Natural killer cell treated with Interleukin-12 subunit alpha and Interleukin-12 subunit beta and Interleukin-15 and Interleukin-18, amount 100 ng/mL, for 72 hours (primary cell): ENCODE measurements at regions not wholly inside any gene's neighbourhood (a gene's known extent, or its start where the extent isn't known, plus 50 kb on each side); places are given as distances from the start of the nearest gene placed in this dataset.

Experiments used
- ATAC-seq, 2 donors: fragments of 150-1000 bp; cut with Tn5 transposase in 1 of 2; sonication (Bioruptor Pico), chemical (Tn5 transposase) in 1 of 2; 2 replicates each; pipeline ENCODE4 v1.10.0; 2021
- DNase-seq: peaks from one replicate; pipeline ENCODE4 v3.0.0; 2022; ENCODE audit warnings: low spot score
- H3K27ac Mint-ChIP-seq, 2 donors: 1 replicate in 1 of 2; 2 replicates in 1 of 2; pipeline ENCODE4 v1.8.0; 2022; ENCODE audit warnings: mixed read lengths in 2 of 2, mild to moderate bottlenecking in 1 of 2, moderate library complexity in 1 of 2
- H3K27me3 Mint-ChIP-seq, 2 donors: 1 replicate in 1 of 2; 2 replicates in 1 of 2; pipeline ENCODE4 v1.8.0; 2022; ENCODE audit warnings: mixed read lengths in 2 of 2
- H3K36me3 Mint-ChIP-seq: one replicate; pipeline ENCODE4 v1.8.0; 2022; ENCODE audit warnings: mixed read lengths
- H3K4me1 Mint-ChIP-seq, 2 donors: 1 replicate in 1 of 2; 2 replicates in 1 of 2; pipeline ENCODE4 v1.8.0; 2022; ENCODE audit warnings: low read depth in 2 of 2, mixed read lengths in 2 of 2, mild to moderate bottlenecking in 1 of 2
- H3K4me3 Mint-ChIP-seq: one replicate; pipeline ENCODE4 v1.8.0; 2022; ENCODE audit warnings: mixed read lengths
- H3K9me3 Mint-ChIP-seq: 2 replicates; pipeline ENCODE4 v1.8.0; 2022; ENCODE audit warnings: mixed read lengths

DNA sequence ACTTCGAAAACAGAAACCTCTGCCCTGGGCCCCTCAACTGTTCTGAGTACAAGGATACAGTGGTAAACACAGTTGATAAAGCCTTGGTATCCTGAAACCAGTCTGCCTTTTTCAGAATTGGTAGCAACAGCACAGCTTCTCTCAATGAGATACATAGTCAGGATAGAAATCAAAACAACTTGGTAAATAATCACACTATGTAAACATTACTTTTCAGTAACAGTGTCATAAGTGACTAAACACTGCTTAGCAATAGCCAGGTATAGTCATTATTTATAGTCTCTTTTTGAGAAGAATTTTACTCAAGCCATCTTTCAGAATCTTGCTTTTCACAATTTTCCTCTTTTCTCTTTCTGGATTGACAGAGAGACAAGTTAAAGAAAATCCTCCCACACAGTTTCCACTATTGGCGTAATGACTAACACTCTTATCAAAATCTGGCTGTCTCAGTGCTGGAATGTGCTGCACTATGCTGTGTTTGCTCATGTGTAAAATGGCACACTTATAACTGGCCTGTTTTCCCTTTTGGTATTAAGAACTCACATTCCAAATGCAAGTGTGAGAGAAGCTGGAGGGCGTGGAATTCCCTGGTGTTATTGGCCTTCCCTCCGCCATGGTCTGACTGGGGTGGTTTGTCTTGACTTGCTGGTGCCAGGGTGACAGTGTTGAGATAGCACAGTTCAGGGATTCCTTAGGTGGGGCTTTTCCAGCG, 368.8 kb downstream of the TDRD3 start:
- H3K4me1 Mint-ChIP-seq, result no peaks in the 10 kb centered on the region
- ATAC-seq (no peak), DNase-seq (no peak)
- H3K27me3 Mint-ChIP-seq, result no peaks in the 10 kb centered on the region
- H3K9me3 Mint-ChIP-seq, result peaks cover 32% of the 10 kb centered on the region
- H3K4me3 Mint-ChIP-seq, result no peak overlapping the region
- peaks cover 7% of the 10 kb centered on the region for H3K36me3 Mint-ChIP-seq
- no peak overlapping the region for H3K27ac Mint-ChIP-seq

DNA sequence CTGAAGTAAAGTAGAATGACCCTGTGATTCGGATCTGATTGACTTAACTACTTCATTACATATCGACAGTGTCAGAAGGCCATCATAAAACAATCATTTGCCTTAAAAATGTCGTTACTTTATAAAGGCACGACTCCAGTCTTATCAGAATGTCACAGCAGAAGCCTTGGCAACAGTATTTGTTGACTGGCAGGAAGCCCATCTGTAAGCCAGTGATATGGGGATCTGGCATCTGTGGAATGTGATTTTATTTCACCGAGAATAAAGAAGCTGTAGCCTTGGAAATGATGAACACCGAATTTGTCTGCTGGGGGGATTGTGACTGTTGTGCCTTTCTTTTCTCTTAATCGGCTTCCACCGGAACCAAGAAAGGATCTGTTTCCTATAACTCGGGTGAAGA, 362.5 kb downstream of the TDRD3 start:
- H3K9me3 Mint-ChIP-seq, result peaks cover 37% of the 10 kb centered on the region
- no peak for DNase-seq
- H3K27ac Mint-ChIP-seq, result no peak overlapping the region
- no peak overlapping the region for H3K4me3 Mint-ChIP-seq
- no peaks in the 10 kb centered on the region for H3K4me1 Mint-ChIP-seq
- H3K27me3 Mint-ChIP-seq, result no peaks in the 10 kb centered on the region
- ATAC-seq, result no peak
- H3K36me3 Mint-ChIP-seq, result no peaks in the 10 kb centered on the region

DNA sequence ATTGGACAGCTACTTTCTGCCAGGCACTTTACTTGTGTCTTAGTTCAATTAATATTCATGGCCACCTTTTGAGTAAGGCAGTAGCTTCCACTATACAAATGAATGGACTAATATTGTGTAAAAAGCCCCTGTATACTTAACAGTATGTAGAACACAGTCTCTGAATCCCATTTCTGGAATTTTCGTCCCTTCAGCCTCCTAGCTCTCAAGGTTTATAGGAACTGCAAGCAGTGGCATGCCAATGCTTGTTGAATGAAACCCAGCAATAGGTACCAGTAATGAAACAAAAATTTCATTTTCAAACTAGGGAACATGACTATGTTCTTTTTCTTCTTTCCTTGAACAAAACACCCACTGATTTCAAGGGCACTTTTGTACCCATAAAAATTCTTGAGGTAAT, 361.6 kb downstream of the TDRD3 start:
- Mint-ChIP-seq H3K27ac (no peak overlapping the region), H3K27me3 (no peaks in the 10 kb centered on the region)
- no peak for ATAC-seq

DNA sequence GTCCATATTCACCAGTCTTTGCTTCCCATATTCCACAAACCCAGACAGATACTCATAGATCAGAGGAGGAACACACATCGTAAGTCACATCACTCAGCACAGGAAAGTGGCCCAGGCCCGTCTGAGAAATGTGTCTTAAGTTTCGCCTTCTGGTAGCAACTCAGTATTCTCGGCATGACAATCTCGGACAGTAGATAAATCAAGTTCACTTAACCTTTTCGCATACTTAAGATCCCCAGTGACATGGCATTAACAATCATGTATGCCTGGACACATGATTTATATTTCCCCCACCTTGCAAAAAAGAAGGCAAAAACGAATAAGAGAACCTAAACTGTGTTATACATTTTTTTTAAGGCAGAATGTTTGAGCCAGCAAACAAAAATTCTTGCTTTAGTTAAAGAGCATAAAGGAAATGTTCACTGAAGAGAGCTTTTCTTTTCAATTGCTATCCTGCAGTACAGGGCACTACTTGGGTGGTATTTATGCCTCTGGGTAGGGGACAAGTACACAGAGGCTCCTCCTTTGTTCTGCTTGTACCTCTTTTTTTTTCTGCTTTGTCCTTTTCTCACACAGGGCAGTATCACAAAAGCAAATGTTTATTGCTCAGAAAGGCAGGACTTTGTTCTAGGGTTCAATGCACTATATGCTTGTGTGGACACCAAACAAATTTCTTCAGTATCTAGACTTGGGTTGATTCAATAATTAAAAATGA, 360.6 kb downstream of the TDRD3 start:
- H3K27me3 Mint-ChIP-seq, result no peaks in the 10 kb centered on the region
- DNase-seq (no peak), ATAC-seq (no peak)
- H3K9me3 Mint-ChIP-seq, result peaks cover 25% of the 10 kb centered on the region
- H3K36me3 Mint-ChIP-seq, result no peaks in the 10 kb centered on the region
- no peak overlapping the region for H3K4me3 Mint-ChIP-seq
- no peaks in the 10 kb centered on the region for H3K4me1 Mint-ChIP-seq
- no peak overlapping the region for H3K27ac Mint-ChIP-seq

More for the DNA sequence above, 361.6 kb downstream of the TDRD3 start:
- H3K9me3 Mint-ChIP-seq, result peaks cover 35% of the 10 kb centered on the region
- H3K4me1 Mint-ChIP-seq, result no peaks in the 10 kb centered on the region
- no peaks in the 10 kb centered on the region for H3K36me3 Mint-ChIP-seq
- H3K4me3 Mint-ChIP-seq, result no peak overlapping the region
- DNase-seq, result no peak

DNA sequence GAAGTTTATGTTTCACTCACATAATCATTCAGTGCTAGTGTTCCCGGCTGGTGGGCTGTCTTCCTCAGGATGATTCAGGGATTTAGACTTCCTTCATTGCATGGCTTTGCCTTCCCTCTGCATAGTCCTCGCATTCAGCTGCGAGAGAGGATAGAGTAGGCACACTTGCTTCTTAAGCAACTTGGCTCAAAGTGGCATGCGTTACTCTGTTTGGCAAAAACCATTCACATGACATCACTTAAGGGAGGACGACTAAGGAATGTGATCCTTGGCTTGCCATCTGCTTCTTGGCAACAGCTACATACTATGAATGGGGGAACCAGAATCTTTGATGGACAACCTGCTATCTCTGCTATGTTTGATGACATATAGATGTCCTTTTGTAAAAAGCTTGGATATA, 359.3 kb downstream of the TDRD3 start:
- H3K4me1 Mint-ChIP-seq, result no peaks in the 10 kb centered on the region
- H3K36me3 Mint-ChIP-seq, result no peaks in the 10 kb centered on the region
- peaks cover 22% of the 10 kb centered on the region for H3K9me3 Mint-ChIP-seq
- no peaks in the 10 kb centered on the region for H3K27me3 Mint-ChIP-seq
- no peak for DNase-seq
- ATAC-seq, result no peak
- no peak overlapping the region for H3K4me3 Mint-ChIP-seq
- H3K27ac Mint-ChIP-seq, result no peak overlapping the region

DNA sequence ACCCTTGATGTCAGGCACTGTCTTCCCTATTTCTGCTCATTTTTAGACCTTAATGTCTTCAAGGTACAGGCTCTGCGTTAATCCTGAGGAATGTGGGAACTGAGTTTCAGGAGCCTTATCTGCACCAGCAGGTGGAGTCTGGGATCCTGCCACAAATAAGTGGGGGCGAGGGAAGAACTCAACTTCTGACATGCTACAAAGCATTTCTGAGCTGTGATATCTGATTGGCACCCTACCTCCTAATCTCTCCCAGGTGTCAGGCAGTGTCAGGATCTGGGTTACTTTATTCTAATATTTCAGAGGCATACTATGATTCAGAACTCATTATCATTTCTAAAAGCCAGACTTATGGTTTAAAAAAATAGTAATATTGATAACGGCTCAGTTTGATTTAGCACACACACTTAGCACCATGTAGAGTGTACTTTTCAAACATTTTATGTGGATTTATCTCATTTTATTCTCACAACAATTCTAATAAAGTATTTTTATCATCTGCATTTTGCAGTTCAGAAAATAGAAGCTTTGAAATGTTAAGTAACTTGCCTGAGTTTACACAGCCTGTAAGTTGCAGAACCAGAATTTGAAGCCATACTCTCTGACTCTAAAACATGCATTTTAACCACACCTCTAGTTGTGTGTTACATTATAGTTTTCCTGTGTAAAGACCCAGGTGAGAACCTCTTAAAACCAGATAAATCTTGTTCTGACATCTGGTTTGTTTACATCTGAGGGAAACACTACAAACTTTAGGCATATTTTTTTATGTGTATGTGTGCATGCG, 358.6 kb downstream of the TDRD3 start:
- peaks cover 17% of the 10 kb centered on the region for H3K9me3 Mint-ChIP-seq
- H3K4me3 Mint-ChIP-seq, result no peak overlapping the region
- DNase-seq (no peak), ATAC-seq (no peak)
- H3K36me3 Mint-ChIP-seq, result no peaks in the 10 kb centered on the region
- H3K27ac Mint-ChIP-seq, result no peak overlapping the region
- no peaks in the 10 kb centered on the region for H3K4me1 Mint-ChIP-seq
- no peaks in the 10 kb centered on the region for H3K27me3 Mint-ChIP-seq

DNA sequence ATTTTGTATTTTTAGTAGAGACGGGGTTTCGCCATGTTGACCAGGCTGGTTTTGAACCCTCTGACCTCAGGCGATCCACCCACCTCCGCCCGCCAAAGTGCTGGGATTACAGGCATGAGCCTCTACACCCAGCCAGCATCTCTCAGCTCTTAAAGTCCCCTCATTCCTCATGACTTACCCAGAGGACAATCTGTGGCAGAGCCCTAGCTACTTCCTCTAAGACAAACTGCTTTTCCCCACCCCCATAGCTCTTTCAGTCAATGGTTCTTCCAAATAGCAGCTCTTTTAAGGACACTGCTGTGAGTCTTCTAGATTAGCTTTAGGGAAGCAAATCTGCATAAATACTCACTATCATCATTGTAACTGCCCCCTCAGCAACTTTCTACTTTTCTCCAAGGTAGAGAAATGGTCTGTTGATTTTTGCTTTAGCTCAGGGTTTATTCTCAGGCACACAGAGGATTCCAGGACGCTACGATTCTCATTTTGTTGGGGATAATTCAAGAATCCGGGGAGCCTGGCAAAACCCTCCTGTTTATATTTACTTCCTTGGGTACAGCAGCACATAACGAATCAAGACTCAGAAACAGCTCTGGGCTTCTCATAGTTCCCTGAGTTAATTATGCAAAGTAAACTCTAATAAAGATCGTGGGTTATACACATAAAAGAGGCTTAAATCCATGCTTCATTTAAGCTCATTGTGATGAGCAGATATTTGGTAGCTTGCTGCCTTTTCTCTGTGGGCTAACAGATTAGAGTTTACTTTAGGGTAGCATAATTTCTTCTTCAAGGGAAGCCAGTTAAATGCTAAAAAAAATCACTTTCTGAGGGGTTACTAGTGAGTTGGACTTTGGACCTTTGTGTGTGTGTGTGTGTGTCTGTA, 357.4 kb downstream of the TDRD3 start:
- Mint-ChIP-seq H3K27me3 (no peaks in the 10 kb centered on the region), H3K36me3 (no peaks in the 10 kb centered on the region), H3K9me3 (peaks cover 17% of the 10 kb centered on the region), H3K4me1 (no peaks in the 10 kb centered on the region), H3K4me3 (no peak overlapping the region), H3K27ac (no peak overlapping the region)
- no peak for ATAC-seq
- DNase-seq, result no peak

DNA sequence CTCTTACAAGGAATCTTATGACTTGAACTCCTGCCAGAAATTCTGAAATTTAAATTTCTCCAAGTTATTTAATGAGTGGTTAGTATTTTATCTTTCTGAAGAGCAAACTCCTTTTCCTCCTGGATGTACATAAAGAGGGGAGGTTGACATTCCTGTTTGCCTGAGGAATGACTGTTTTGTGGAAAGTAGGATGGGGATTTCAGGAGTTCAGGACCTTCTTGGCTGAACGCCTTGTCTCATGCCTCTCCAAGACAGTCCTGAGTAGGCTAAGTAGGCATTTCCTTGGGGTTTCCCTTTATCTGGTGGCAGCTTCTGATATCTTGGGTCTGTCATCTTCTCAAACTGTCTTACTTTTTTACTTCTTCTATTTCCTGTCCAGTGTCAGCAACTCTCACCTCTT, 356.6 kb downstream of the TDRD3 start:
- Mint-ChIP-seq H3K4me1 (no peaks in the 10 kb centered on the region), H3K9me3 (peaks cover 17% of the 10 kb centered on the region), H3K27ac (no peak overlapping the region), H3K27me3 (no peaks in the 10 kb centered on the region), H3K36me3 (no peaks in the 10 kb centered on the region), H3K4me3 (no peak overlapping the region)
- DNase-seq, result no peak
- ATAC-seq, result no peak

DNA sequence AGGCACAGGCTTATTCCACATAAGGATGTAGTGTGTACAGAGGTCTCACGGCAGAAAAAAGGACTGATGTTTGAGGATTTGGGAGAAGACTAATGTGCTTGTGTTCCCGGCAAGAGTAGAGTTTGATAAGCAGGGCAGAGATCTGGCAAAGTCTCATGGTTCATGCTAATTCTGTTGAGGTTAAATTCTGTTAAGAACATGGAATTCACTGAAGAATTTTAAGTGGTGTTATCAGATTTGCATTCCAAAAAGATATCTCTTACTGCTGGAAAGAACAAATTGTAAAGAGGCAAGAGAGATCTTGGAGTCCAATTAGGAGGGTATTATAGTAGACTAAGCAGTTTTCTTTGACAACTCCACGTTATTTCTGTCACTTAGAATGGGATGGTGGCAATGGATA, 348.3 kb downstream of the TDRD3 start:
- DNase-seq (no peak), ATAC-seq (no peak)
- no peaks in the 10 kb centered on the region for H3K27me3 Mint-ChIP-seq
- no peak overlapping the region for H3K4me3 Mint-ChIP-seq
- H3K4me1 Mint-ChIP-seq, result no peaks in the 10 kb centered on the region
- H3K36me3 Mint-ChIP-seq, result peaks cover 7% of the 10 kb centered on the region
- H3K9me3 Mint-ChIP-seq, result peaks cover 15% of the 10 kb centered on the region
- no peak overlapping the region for H3K27ac Mint-ChIP-seq

DNA sequence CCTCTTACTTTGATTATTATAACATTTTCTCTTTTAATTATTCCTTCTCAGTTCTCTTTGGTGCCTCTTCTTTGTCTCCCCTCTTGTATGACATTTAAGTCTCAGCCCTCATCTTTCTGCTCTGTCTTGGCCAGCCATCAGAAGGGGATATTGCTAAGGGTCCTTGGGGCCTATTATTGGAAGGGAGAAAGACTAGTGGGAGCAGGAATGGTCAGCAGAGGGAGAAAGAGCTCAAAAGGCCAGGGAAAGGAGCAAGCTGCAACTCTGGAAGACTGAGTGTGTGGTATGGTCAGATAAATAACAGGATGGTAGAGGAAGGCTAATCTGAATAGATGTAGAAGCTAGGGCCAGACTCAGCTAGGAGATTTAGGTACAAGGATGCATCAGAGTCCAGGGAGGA, 336.9 kb downstream of the TDRD3 start:
- Mint-ChIP-seq H3K36me3 (no peaks in the 10 kb centered on the region), H3K9me3 (peaks cover 6% of the 10 kb centered on the region), H3K27me3 (no peaks in the 10 kb centered on the region), H3K4me1 (no peaks in the 10 kb centered on the region), H3K27ac (no peak overlapping the region), H3K4me3 (no peak overlapping the region)
- no peak for DNase-seq
- no peak for ATAC-seq

DNA sequence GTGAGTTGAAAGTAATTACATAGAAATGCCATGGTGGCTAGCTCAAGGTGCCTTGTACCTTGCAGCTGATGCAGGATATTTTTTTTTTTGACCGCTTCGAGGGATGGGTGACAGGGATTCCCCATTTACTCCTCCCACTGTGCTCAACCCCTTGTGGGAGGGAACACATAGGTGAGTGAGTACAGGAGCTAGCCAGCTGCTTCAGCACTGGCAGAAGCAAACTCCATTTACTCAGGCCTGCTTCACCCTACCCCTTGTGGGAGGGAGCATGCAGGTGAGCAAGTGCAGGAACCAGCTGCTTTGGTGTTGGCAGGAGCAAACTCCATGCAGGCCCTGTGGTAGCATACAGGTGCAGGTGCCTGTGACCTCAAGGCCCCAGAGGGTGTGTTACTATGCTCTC, 330.1 kb downstream of the TDRD3 start:
- no peaks in the 10 kb centered on the region for H3K36me3 Mint-ChIP-seq
- H3K4me3 Mint-ChIP-seq, result no peak overlapping the region
- no peak overlapping the region for H3K27ac Mint-ChIP-seq
- no peaks in the 10 kb centered on the region for H3K27me3 Mint-ChIP-seq
- no peaks in the 10 kb centered on the region for H3K4me1 Mint-ChIP-seq
- H3K9me3 Mint-ChIP-seq, result peaks cover 12% of the 10 kb centered on the region
- DNase-seq (no peak), ATAC-seq (no peak)

DNA sequence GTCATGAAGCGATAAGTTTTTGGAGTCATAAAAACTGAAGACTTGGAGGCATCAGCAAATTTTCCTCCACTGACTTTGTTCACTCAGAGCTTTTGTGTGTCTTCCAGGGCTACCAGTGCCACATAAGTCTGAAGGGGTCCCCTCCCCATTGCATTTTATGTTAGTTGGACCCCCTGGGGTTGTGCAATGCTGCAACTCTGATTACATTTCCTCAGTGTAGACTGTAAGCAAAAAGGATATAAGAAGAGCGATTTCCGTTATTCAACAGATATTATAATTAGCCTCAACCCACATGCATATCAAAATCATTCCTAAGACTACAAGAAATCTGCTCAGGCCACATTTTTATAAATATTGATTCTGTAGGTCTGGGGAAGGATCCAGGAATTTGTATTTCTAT, 324.0 kb downstream of the TDRD3 start:
- Mint-ChIP-seq H3K9me3 (peaks cover 12% of the 10 kb centered on the region), H3K27ac (no peak overlapping the region), H3K27me3 (no peaks in the 10 kb centered on the region), H3K36me3 (no peaks in the 10 kb centered on the region), H3K4me1 (no peaks in the 10 kb centered on the region), H3K4me3 (no peak overlapping the region)
- ATAC-seq, result no peak
- DNase-seq, result no peak

DNA sequence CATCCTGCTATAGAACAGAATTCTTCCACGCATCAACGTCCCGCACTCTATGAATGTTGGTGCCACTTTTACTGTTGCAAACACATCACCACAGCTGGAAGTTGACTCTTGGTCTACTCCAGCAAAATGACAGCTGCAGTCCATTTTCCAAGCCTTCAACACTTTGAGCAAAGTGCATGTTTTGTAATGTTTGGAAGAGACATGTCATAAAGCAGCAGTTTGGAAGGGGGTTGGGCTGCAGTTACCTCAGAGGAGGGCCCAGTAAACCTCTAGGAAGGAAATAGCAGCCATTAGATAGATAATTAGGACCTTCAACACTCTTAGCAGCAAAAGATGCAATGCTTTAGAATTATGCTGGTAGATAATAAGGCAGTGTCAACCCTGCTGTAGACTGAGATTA, 323.6 kb downstream of the TDRD3 start:
- Mint-ChIP-seq H3K4me3 (no peak overlapping the region), H3K27ac (no peak overlapping the region), H3K9me3 (peaks cover 12% of the 10 kb centered on the region), H3K36me3 (no peaks in the 10 kb centered on the region), H3K4me1 (no peaks in the 10 kb centered on the region), H3K27me3 (no peaks in the 10 kb centered on the region)
- DNase-seq, result no peak
- ATAC-seq, result no peak
